ENCODE measurements at regions not wholly inside any gene's neighbourhood (a gene's known extent, or its start where the extent isn't known, plus 50 kb on each side); places are given as distances from the start of the nearest gene placed in this dataset.

- TF ChIP-seq EZH2phosphoT487 (IDR thresholded peaks at IDR 0.05; ENCODE audit: borderline replicate concordance): no peak
- TF ChIP-seq CTCF (conservative IDR thresholded peaks at IDR 0.05; ENCODE audit: low read length): no peak
Measured at GRCh38 chr4:96755569-96756484, 915.9 kb downstream of the PDHA2 start.
